AG09309 (cell line): ENCODE measurements at regions not wholly inside any gene's neighbourhood (a gene's known extent, or its start where the extent isn't known, plus 50 kb on each side); places are given as distances from the start of the nearest gene placed in this dataset.

ENCODE experiments used
- DNase-seq: peaks from one replicate; pipeline ENCODE4 v3.0.0-alpha.2; 2010; ENCODE audit warnings: low read depth
- H3K4me3 ChIP-seq: 2 replicates; pipeline ENCODE4 v1.5.1; 2011; ENCODE audit warnings: mild to moderate bottlenecking, low read depth, low read length, moderate library complexity; ENCODE audit not compliant: control insufficient read depth
- CTCF ChIP-seq: IDR thresholded peaks from 2 replicates; pipeline ENCODE4 v1.5.1; 2011; ENCODE audit warnings: mild to moderate bottlenecking, low read depth, low read length, inconsistent platforms; ENCODE audit not compliant: insufficient read depth, control insufficient read depth; ENCODE audit errors: missing control alignments

DNA sequence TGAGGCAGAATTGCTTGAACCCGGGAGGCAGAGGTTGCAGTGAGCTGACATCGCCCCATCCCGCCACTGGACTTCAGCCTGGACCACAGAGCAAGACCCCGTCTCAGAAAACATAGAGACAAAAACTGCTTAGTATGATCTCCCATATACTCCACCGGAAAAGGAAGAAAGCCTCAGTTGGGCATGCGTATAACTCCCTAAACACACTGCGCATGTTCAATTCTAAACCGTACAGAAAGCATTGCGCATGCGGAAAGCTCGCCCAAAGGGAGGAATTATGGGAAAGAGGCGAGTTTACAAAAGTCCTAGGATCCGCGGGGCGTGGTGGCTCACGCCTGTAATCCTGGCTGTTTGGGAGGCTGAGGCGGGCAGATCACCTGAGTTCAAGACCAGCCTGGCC, 312.7 kb upstream of the ERCC4 start:
- DNase-seq: no peak
- TF ChIP-seq CTCF: no peak
- no peak overlapping the region for H3K4me3 ChIP-seq

- no peak overlapping the region for H3K4me3 ChIP-seq
- DNase-seq: no peak
- TF ChIP-seq CTCF: no peak
Measured at GRCh38 chr16:13611596-13611995, 308.4 kb upstream of the ERCC4 start.

DNA sequence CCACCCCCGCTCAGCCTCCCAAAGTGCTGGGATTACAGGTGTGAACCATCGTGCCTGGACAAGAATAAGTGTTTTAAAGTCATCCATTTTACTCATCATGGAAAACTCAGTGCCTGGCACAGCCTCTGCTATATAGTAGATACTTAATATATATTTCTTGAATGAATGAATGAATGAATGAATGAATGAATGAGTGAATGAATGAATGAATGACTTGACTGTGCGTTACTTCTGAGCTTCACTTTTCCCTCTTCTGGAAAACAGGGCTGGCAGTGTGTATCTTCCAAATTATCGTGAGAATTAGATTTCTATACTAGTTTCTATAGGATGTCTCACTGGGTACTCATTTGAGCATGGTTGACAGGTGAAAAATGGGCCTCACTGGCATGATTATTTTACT, 307.3 kb upstream of the ERCC4 start:
- no peak for DNase-seq
- TF ChIP-seq CTCF: no peak
- H3K4me3 ChIP-seq: no peak overlapping the region

GRCh38 chr16:13613165-13613564, 306.8 kb upstream of the ERCC4 start:
- DNase-seq: no peak
- H3K4me3 ChIP-seq: no peak overlapping the region
- no peak for TF ChIP-seq CTCF

- TF ChIP-seq CTCF: no peak
- DNase-seq: no peak
- no peak overlapping the region for H3K4me3 ChIP-seq
Measured at GRCh38 chr16:13621639-13622038, 298.3 kb upstream of the ERCC4 start.

DNA sequence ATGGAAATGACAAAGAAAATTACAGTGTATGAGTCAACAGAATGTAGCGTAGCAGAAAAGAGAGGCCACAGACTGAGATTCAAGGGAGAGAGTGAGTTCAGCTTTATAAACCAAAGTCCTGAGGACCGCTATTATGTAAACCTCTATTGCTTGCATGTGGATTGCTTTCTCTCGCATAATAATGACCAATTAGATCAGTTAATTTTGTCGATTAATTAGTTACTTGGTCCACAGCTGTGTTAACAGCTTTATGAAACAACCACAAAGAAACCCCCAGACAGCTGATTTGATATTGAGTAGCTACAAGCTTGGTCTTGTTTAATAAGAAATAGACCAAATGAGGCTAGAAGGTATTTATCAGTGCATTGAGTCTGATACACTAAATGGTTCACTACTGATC, 291.8 kb upstream of the ERCC4 start:
- H3K4me3 ChIP-seq: no peak overlapping the region
- no peak for DNase-seq
- no peak for TF ChIP-seq CTCF

GRCh38 chr16:13629704-13630103, 290.2 kb upstream of the ERCC4 start:
- TF ChIP-seq CTCF: no peak
- DNase-seq: no peak
- no peak overlapping the region for H3K4me3 ChIP-seq
